ENCODE measurements at regions not wholly inside any gene's neighbourhood (a gene's known extent, or its start where the extent isn't known, plus 50 kb on each side); places are given as distances from the start of the nearest gene placed in this dataset.

DNA sequence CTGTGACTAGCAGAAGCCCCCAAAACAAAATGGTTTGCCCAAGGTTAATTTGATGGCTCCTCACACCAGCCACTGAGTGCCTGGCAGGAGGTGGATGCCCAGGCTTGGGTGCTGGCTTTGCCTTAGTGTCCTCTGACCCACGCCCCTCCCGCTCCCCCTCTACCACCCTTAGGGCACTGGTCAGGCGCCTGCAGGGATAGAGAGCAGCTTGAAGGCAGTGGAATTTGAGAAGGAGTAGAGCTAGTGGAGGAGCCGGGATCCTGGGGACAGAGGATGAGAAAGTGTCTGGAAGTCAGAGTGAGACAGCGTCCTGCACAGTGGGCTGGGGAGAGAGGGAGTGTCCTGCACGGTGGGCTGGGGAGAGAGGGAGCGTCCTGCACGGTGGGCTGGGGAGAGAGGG is 139.4 kb downstream of the DNAJB6 start:
- TF ChIP-seq CTCF (IDR thresholded peaks at IDR 0.05) = no peak
- no peak for TF ChIP-seq POLR2A (IDR thresholded peaks at IDR 0.05)

Measured in heart left ventricle (tissue), 13 donors.